OCI-LY1 (cell line): ENCODE measurements at regions not wholly inside any gene's neighbourhood (a gene's known extent, or its start where the extent isn't known, plus 50 kb on each side); places are given as distances from the start of the nearest gene placed in this dataset.

Experiments
- H2AFZ ChIP-seq: fragments of 200-600 bp; sonication (generic), shearing (Covaris generic); 2 replicates; pipeline ENCODE4 v1.6.0; 2014; ENCODE audit warnings: antibody characterized with exemption, mild to moderate bottlenecking, low read length
- H3F3A ChIP-seq: fragments of 200-600 bp; sonication (generic), shearing (Covaris generic); 2 replicates; pipeline ENCODE4 v1.6.0; 2014; ENCODE audit warnings: mild to moderate bottlenecking, antibody characterized with exemption, low read length, moderate library complexity; ENCODE audit not compliant: insufficient read depth
- H3K27ac ChIP-seq: fragments of 200-600 bp; sonication (generic); 2 replicates; pipeline ENCODE4 v1.5.1; 2014; ENCODE audit warnings: low read length, mixed run types, mild to moderate bottlenecking, low read depth; ENCODE audit not compliant: poor library complexity, severe bottlenecking
- H3K27me3 ChIP-seq: fragments of 200-600 bp; sonication (generic); 2 replicates; pipeline ENCODE4 v1.6.0; 2014; ENCODE audit warnings: antibody characterized with exemption, mild to moderate bottlenecking, low read length, moderate library complexity; ENCODE audit not compliant: insufficient read depth
- H3K36me3 ChIP-seq: fragments of 200-600 bp; sonication (generic); 2 replicates; pipeline ENCODE4 v1.6.1; 2014; ENCODE audit warnings: mild to moderate bottlenecking, antibody characterized with exemption, low read length, moderate library complexity, mixed read lengths; ENCODE audit not compliant: insufficient read depth
- H3K4me1 ChIP-seq: fragments of 200-600 bp; sonication (generic); 2 replicates; pipeline ENCODE4 v1.5.1; 2014; ENCODE audit warnings: mild to moderate bottlenecking, low read length, moderate library complexity; ENCODE audit not compliant: insufficient read depth, severe bottlenecking
- H3K4me2 ChIP-seq: fragments of 200-600 bp; sonication (generic), shearing (Covaris generic); 2 replicates; pipeline ENCODE4 v1.6.1; 2014; ENCODE audit warnings: low read length
- H3K4me3 ChIP-seq: fragments of 200-600 bp; sonication (generic); 2 replicates; pipeline ENCODE4 v1.5.1; 2014; ENCODE audit warnings: low read length, low read depth, mild to moderate bottlenecking, mixed read lengths; ENCODE audit not compliant: poor library complexity, severe bottlenecking
- H3K79me2 ChIP-seq: fragments of 200-600 bp; shearing (Covaris generic); 2 replicates; pipeline ENCODE4 v1.6.1; 2016; ENCODE audit warnings: mixed run types, low read length, mixed read lengths; ENCODE audit not compliant: insufficient read depth
- H3K9ac ChIP-seq: fragments of 200-600 bp; sonication (generic), shearing (Covaris generic); 2 replicates; pipeline ENCODE4 v1.6.1; 2014; ENCODE audit warnings: mild to moderate bottlenecking, low read length, mixed read lengths
- H3K9me2 ChIP-seq: fragments of 200-600 bp; sonication (generic), shearing (Covaris generic); 2 replicates; pipeline ENCODE4 v1.6.1; 2014; ENCODE audit warnings: low read depth, mild to moderate bottlenecking, low read length, mixed read lengths
- H3K9me3 ChIP-seq: fragments of 200-600 bp; shearing (Covaris generic); 2 replicates; pipeline ENCODE4 v1.6.1; 2014; ENCODE audit warnings: low read length, mixed read lengths
- H4K20me1 ChIP-seq: fragments of 200-600 bp; sonication (generic), shearing (Covaris generic); 2 replicates; pipeline ENCODE4 v1.6.0; 2016; ENCODE audit warnings: mild to moderate bottlenecking, low read length; ENCODE audit not compliant: insufficient read depth
- EZH2 ChIP-seq: fragments of 200-600 bp; sonication (generic), shearing (Covaris generic); IDR thresholded peaks from 2 replicates; pipeline ENCODE4 v1.8.0; 2017; ENCODE audit warnings: borderline replicate concordance, mixed run types, mild to moderate bottlenecking, antibody characterized with exemption, low read length, moderate library complexity, mixed read lengths
- TF ChIP-seq, protein P1 (sequence below): fragments of 200-600 bp; sonication (generic), shearing (Covaris generic); IDR thresholded peaks from 2 replicates; pipeline ENCODE4 v1.5.1; 2017; ENCODE audit warnings: mild to moderate bottlenecking, antibody characterized with exemption, low read length, moderate library complexity, mixed read lengths

DNA sequence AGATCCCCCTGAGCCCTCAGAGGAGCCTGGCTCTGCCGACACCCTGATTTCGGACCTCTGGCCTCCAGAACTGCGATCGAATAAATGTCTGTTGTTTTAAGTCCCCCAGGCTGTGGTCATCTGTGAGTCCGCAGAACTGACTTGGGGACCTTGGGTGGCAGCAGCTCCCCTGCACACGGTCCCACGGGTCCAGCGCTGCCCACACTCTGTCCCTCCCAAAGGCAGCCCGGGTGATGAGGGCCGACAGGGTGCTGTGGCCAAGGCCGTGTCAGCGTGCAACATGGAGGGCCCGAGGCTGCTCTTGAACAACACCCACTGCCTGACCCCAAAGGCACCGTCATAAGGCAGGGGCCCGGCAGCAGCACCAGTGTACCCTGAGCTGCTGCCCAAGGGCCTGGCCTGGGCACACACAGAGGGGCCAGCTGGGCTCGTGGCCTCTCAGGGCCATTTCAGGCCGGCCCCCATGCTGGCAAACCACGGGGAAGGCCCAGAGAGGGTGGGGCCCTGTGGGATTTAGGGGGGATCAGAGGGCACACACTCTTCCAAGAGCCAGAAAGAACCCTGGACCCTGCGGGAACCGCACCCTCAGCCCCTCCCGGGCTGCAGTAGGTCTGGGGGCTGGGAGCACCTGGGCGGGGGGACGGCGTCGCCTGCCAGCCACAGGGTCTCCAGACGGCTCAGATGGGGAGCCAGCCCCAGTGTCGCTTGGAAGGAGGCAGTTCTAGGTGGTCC, 77.1 kb upstream of the PRR5 start:
- Histone ChIP-seq H3K27me3 (no peaks in the 10 kb centered on the region), H3K79me2 (no peaks in the 10 kb centered on the region), H3K36me3 (no peaks in the 10 kb centered on the region), H3K9me2 (no peaks in the 10 kb centered on the region), H3K4me1 (no peaks in the 10 kb centered on the region), H3K9me3 (no peaks in the 10 kb centered on the region), H3K9ac (no peak overlapping the region), H4K20me1 (no peaks in the 10 kb centered on the region), H3K27ac (no peak overlapping the region), H3K4me3 (no peak overlapping the region), H3F3A (no peaks in the 10 kb centered on the region), H3K4me2 (no peak overlapping the region), H2AFZ (no peak overlapping the region)
- TF ChIP-seq EZH2: no peak
- TF ChIP-seq, protein P1, sequence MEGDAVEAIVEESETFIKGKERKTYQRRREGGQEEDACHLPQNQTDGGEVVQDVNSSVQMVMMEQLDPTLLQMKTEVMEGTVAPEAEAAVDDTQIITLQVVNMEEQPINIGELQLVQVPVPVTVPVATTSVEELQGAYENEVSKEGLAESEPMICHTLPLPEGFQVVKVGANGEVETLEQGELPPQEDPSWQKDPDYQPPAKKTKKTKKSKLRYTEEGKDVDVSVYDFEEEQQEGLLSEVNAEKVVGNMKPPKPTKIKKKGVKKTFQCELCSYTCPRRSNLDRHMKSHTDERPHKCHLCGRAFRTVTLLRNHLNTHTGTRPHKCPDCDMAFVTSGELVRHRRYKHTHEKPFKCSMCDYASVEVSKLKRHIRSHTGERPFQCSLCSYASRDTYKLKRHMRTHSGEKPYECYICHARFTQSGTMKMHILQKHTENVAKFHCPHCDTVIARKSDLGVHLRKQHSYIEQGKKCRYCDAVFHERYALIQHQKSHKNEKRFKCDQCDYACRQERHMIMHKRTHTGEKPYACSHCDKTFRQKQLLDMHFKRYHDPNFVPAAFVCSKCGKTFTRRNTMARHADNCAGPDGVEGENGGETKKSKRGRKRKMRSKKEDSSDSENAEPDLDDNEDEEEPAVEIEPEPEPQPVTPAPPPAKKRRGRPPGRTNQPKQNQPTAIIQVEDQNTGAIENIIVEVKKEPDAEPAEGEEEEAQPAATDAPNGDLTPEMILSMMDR: no peak

DNA sequence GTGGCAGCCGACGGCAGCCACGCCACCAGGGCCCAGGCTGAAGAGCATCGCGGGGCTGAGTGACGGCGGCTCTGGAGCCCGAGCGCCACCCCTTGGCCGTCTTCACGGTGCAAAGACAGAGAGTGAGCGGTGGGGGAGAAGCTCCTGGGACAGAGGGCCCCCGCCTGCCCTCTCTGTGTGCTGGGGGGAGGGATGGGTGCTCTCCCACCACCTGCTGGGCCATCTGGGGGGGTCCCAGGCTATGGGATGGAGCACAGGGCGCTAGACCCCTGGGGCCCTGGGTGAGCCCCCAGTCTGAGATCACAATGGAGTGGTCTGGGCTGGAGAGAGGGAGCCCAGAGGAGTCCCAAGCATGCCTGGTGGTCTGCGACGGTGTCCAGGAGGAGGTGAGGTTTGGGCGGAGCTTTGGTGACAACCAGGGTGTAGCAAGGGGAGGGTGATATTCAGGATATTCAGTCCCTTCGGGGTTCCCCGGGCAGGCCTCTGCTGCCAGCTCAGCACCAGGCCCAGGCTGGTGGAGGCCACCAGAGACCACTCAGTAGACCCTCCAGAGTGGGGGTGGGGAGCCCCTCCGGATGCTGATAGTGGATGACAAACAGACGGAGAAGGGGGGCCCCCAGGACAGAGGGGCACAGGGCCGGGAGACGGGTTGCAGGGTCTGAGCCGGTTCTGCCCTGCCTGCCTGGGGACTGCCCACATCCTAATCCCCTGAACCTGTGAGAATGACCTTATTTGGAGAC, 78.1 kb upstream of the PRR5 start:
- H3K27me3 ChIP-seq: no peaks in the 10 kb centered on the region
- H3K36me3 ChIP-seq: no peaks in the 10 kb centered on the region
- no peak overlapping the region for H3K9ac ChIP-seq
- no peak overlapping the region for H3K27ac ChIP-seq
- no peaks in the 10 kb centered on the region for H3K4me1 ChIP-seq
- H3F3A ChIP-seq: no peaks in the 10 kb centered on the region
- no peaks in the 10 kb centered on the region for H3K9me2 ChIP-seq
- no peaks in the 10 kb centered on the region for H3K79me2 ChIP-seq
- no peaks in the 10 kb centered on the region for H4K20me1 ChIP-seq
- TF ChIP-seq EZH2: no peak
- TF ChIP-seq, protein P1: peak; percentile 28
- H2AFZ ChIP-seq: no peak overlapping the region
- no peak overlapping the region for H3K4me3 ChIP-seq
- no peak overlapping the region for H3K4me2 ChIP-seq
- H3K9me3 ChIP-seq: no peaks in the 10 kb centered on the region

DNA sequence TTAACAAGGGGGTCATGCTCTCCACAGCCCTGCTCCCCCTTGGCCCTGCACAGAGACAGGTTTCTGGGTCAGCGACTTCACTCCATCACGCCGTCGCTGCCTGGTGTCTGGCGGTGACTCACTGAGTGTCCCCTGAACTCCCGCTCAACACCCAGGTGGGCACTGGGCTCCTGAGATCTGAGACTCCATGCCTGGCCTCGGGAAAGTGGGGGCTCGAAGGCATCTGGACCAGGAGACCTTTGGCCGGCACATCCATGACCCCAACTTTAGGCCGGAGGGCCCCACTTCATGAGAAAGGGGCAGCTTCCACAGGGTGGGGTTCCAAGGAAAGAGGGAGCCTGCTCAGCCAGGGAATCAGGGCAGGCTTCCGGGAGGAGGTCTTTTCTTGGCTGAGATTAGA, 79.3 kb upstream of the PRR5 start:
- H3K4me2 ChIP-seq: no peak overlapping the region
- H3K9me3 ChIP-seq: no peaks in the 10 kb centered on the region
- no peak overlapping the region for H3K27ac ChIP-seq
- no peak overlapping the region for H2AFZ ChIP-seq
- H3K4me3 ChIP-seq: no peak overlapping the region
- H4K20me1 ChIP-seq: no peaks in the 10 kb centered on the region
- no peaks in the 10 kb centered on the region for H3K36me3 ChIP-seq
- no peak overlapping the region for H3K9ac ChIP-seq
- no peaks in the 10 kb centered on the region for H3K4me1 ChIP-seq
- no peaks in the 10 kb centered on the region for H3K79me2 ChIP-seq
- no peak for TF ChIP-seq EZH2
- TF ChIP-seq, protein P1: no peak
- no peaks in the 10 kb centered on the region for H3F3A ChIP-seq
- no peaks in the 10 kb centered on the region for H3K9me2 ChIP-seq
- H3K27me3 ChIP-seq: no peaks in the 10 kb centered on the region
